Activated CD4-positive, alpha-beta T cell treated with anti-CD3 and anti-CD28 coated beads, Interleukin-2, amount 10 ng/mL, durations not matched to agents 24 days and 14 days (primary cell): ENCODE measurements at regions not wholly inside any gene's neighbourhood (a gene's known extent, or its start where the extent isn't known, plus 50 kb on each side); places are given as distances from the start of the nearest gene placed in this dataset.

Experiments
- DNase-seq: peaks from one replicate; pipeline ENCODE4 v3.0.0; 2022
- H3K27ac Mint-ChIP-seq: one replicate; pipeline ENCODE4 v1.8.0; 2022; ENCODE audit warnings: mild to moderate bottlenecking, mixed read lengths
- H3K27me3 Mint-ChIP-seq: one replicate; pipeline ENCODE4 v1.8.0; 2022; ENCODE audit warnings: mixed read lengths
- H3K36me3 Mint-ChIP-seq: one replicate; pipeline ENCODE4 v1.8.0; 2022; ENCODE audit warnings: low read depth, mild to moderate bottlenecking, mixed read lengths
- H3K4me1 Mint-ChIP-seq: one replicate; pipeline ENCODE4 v1.8.0; 2021; ENCODE audit warnings: mixed read lengths
- H3K4me3 Mint-ChIP-seq: one replicate; pipeline ENCODE4 v1.8.0; 2022; ENCODE audit warnings: mild to moderate bottlenecking, moderate library complexity, mixed read lengths
- H3K9me3 Mint-ChIP-seq: one replicate; pipeline ENCODE4 v1.8.0; 2021; ENCODE audit warnings: mixed read lengths
- intact Hi-C: fragments of 100-400 bp; cut with micrococcal nuclease; formaldehyde crosslinking; loops from one replicate; pipeline ENCODE4 v1.15.1; 2023

GRCh38 chr18:78138983-78139496 lies 840.6 kb upstream of the SALL3 start:
- H3K27ac Mint-ChIP-seq: no peak overlapping the region
- intact Hi-C loops: no loop called here
- peak; percentile 22 for DNase-seq
- H3K4me1 Mint-ChIP-seq: no peaks in the 10 kb centered on the region
- H3K9me3 Mint-ChIP-seq: no peaks in the 10 kb centered on the region
- H3K27me3 Mint-ChIP-seq: no peaks in the 10 kb centered on the region
- no peaks in the 10 kb centered on the region for H3K36me3 Mint-ChIP-seq
- H3K4me3 Mint-ChIP-seq: no peak overlapping the region

GRCh38 chr18:78140294-78140693 lies 839.3 kb upstream of the SALL3 start:
- no peak overlapping the region for H3K27ac Mint-ChIP-seq
- H3K9me3 Mint-ChIP-seq: no peaks in the 10 kb centered on the region
- intact Hi-C loops: no loop called here
- DNase-seq: no peak
- H3K4me3 Mint-ChIP-seq: no peak overlapping the region
- H3K36me3 Mint-ChIP-seq: no peaks in the 10 kb centered on the region
- H3K27me3 Mint-ChIP-seq: no peaks in the 10 kb centered on the region
- H3K4me1 Mint-ChIP-seq: no peaks in the 10 kb centered on the region

DNA sequence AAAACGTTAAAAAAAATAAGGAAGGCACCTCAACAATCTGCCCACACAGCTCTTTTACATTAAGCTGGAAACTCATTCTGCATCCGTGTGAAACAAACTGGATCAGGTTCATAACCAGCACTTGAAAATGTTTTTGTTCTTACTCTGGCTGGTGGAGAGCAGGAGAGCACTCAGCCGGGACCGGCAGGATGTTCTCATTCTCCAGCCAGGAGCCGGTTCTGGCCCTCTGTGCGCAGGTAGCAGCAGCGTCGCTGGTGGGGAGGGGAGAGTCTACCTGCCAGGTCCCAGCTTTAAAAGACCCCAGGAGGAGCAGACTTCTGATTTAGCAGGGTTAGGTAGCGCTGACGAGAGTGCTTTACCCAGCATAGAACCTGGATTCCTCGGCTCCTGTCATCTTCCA lies 834.9 kb upstream of the SALL3 start:
- Mint-ChIP-seq H3K4me1 (no peaks in the 10 kb centered on the region), H3K4me3 (no peak overlapping the region), H3K27ac (no peak overlapping the region), H3K27me3 (no peaks in the 10 kb centered on the region), H3K36me3 (no peaks in the 10 kb centered on the region), H3K9me3 (no peaks in the 10 kb centered on the region)
- intact Hi-C loops: no loop called here
- no peak for DNase-seq

- Mint-ChIP-seq H3K4me1 (no peaks in the 10 kb centered on the region), H3K9me3 (no peaks in the 10 kb centered on the region), H3K4me3 (no peak overlapping the region), H3K27me3 (no peaks in the 10 kb centered on the region), H3K36me3 (no peaks in the 10 kb centered on the region), H3K27ac (no peak overlapping the region)
- no peak for DNase-seq
- intact Hi-C loops: no loop called here
Measured at GRCh38 chr18:78145096-78145495, 834.5 kb upstream of the SALL3 start.

DNA sequence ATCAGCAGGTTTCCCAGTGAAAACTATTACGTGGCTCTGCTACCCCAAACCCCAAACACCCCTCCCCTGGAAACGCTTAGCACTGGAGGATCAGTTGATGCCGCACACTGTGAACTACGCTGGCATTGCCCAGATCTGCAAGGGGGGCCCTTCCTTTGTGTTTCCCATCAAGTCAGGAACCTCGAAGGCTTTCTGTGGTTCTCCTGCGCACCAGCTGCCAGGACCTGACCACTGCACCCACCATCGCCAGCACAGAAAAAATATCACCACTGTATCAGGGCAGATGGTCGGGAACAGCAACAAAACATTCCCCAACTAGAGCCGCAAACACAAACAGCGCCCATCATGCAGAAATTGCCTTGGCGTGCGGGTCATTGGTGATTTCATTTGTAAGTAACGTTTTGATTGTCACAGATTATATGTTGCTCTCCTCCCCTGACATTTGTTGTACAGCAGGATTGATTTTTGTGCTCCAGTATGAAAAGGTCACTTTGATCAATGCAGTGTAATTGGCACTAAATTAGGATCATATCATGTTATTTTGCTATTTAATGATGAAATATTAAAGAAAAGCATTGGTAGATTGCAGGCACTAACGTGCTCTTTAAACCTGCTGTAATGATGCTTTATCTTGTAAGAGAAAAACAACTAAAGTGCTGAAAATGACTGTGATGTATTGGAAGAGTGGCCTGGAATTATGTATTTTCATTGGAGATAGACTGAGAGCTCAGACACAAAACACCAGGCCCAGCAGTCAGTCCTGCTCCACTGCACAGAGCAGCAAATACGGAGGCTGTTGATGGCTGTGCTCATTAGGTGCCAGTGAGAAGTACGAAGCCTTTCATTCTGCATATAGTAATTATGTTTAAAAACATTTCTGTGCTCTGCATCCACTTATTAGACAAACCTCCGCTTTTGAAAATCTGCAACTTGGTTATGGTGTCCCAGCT lies 833.2 kb upstream of the SALL3 start:
- Mint-ChIP-seq H3K27ac (no peak overlapping the region), H3K36me3 (no peaks in the 10 kb centered on the region), H3K27me3 (no peaks in the 10 kb centered on the region), H3K4me1 (no peaks in the 10 kb centered on the region), H3K9me3 (no peaks in the 10 kb centered on the region), H3K4me3 (no peak overlapping the region)
- DNase-seq: no peak
- intact Hi-C loops: no loop called here

DNA sequence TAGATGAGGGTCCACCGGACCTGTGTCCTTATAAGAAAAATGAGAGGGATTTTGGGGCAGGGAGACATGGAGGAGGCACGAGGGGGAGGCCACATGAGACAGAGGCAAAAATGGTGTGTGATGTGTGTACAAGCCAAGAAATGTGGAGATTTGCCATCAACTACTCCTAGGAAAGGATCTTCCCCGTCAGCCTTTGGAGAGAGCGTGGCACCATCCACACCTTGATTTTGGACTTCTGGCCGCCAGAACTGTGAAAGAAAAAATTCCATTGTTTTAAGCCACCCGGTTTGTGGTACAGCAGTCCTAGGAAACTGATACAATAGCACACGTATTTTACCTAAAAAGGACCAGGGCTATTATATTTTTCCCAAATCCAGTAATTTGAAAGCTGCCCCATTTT lies 829.0 kb upstream of the SALL3 start:
- Mint-ChIP-seq H3K4me3 (no peak overlapping the region), H3K27ac (no peak overlapping the region), H3K4me1 (no peaks in the 10 kb centered on the region), H3K36me3 (no peaks in the 10 kb centered on the region), H3K27me3 (no peaks in the 10 kb centered on the region), H3K9me3 (no peaks in the 10 kb centered on the region)
- no peak for DNase-seq
- intact Hi-C loops: no loop called here

DNA sequence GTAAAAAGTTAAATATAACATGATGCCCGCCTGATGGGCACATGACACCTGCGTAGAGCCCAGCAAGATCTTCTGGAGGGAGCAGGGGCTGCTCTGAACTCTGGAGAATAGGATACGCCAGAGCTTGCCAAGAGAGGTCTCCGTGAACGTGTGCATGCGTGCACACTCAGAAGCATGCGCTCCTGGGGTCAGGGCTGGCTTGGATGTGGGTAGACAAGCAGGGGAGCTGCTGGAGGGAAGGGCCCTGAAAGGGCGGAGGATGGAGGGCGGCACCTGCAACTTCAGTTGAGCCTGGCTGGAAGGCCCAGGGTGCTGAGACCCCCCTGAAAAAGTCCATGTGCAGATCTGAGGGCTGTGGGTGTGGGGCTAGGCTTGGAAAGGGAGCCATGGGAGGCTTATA lies 828.4 kb upstream of the SALL3 start:
- Mint-ChIP-seq H3K4me3 (no peak overlapping the region), H3K9me3 (no peaks in the 10 kb centered on the region), H3K27me3 (no peaks in the 10 kb centered on the region), H3K4me1 (no peaks in the 10 kb centered on the region), H3K27ac (no peak overlapping the region), H3K36me3 (no peaks in the 10 kb centered on the region)
- DNase-seq: no peak
- intact Hi-C loops: no loop called here

DNA sequence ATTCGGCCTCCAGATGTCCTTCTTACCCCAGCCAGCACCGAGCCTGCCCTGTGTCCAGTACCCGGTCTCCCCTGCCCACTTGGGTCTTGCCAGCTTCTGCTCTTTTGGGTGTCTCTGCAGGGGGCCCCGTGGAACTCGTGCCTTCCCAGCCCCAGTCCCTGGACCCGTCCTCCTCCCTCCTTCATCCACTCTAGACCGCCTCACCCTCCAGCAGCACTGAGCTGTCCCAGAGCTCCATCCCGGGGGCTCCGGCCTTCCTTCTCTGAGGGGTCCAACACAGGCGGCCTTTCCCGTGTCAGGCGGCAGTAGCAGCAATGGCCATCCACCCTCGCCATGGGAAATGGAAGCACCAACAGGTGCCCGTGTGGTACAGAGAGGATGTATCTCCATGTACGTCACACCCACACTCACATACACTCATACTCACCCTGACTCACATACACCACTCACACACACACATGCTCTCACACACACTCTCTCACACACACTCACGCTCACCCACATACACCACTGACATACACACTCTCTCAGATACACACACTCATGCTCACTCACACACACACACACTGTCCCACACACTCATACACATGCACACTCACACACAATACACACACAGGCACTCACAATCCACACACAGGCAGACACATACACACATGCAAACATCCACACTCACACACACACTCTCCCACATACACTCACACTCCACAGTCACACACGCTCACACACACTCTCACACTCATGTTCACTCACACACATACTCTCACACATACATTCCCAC lies 827.5 kb upstream of the SALL3 start:
- no peak for DNase-seq
- Mint-ChIP-seq H3K4me1 (no peaks in the 10 kb centered on the region), H3K4me3 (no peak overlapping the region), H3K36me3 (no peaks in the 10 kb centered on the region), H3K9me3 (no peaks in the 10 kb centered on the region), H3K27ac (no peak overlapping the region), H3K27me3 (no peaks in the 10 kb centered on the region)
- intact Hi-C loops: no loop called here

DNA sequence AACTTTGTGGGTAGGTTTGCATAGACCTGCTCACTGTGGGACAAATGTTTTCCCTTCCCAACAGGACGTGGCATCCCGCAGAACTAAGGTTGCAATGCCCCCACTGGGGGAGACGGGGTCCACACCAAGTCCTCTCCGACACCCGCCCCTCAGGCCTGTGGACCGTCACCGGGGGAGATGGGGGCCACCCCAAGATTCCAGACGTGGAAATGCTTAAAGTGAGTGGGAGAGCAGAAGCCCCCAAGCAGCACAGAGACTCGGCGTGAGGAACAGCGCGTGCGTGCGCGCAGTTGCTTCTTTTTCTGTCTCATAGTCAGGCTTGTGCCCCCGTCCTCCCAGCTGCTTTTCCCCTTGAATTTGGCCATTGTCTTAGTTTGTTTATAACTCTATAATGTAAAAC lies 826.3 kb upstream of the SALL3 start:
- no peaks in the 10 kb centered on the region for H3K9me3 Mint-ChIP-seq
- H3K4me1 Mint-ChIP-seq: no peaks in the 10 kb centered on the region
- no peak for DNase-seq
- no peaks in the 10 kb centered on the region for H3K36me3 Mint-ChIP-seq
- no peak overlapping the region for H3K4me3 Mint-ChIP-seq
- no peak overlapping the region for H3K27ac Mint-ChIP-seq
- intact Hi-C loops: no loop called here
- no peaks in the 10 kb centered on the region for H3K27me3 Mint-ChIP-seq

DNA sequence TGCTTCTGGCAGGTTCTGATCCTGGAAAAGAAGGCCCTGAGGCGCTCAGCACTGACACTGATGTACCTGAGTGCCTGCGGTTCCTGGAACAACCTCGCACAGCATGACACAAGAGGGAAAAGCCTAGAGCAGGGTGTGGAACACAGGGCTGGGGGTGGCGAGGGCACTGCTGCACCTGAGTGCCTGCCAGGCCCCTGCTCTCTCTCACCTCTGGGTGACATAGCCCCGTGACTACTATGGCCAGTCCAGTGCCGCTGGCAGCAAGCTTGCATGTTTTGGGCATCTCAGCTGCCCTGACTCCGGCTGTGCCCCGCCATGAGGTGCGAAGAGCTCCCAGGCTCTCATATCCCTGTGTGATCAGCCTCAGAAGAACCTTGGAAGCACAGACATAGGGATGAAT lies 825.2 kb upstream of the SALL3 start:
- H3K36me3 Mint-ChIP-seq: no peaks in the 10 kb centered on the region
- H3K27ac Mint-ChIP-seq: no peak overlapping the region
- intact Hi-C loops: no loop called here
- DNase-seq: no peak
- no peaks in the 10 kb centered on the region for H3K4me1 Mint-ChIP-seq
- no peaks in the 10 kb centered on the region for H3K9me3 Mint-ChIP-seq
- no peak overlapping the region for H3K4me3 Mint-ChIP-seq
- H3K27me3 Mint-ChIP-seq: no peaks in the 10 kb centered on the region

GRCh38 chr18:78154853-78155252 lies 824.8 kb upstream of the SALL3 start:
- Mint-ChIP-seq H3K4me1 (no peaks in the 10 kb centered on the region), H3K4me3 (no peak overlapping the region), H3K27ac (no peak overlapping the region), H3K36me3 (no peaks in the 10 kb centered on the region), H3K27me3 (no peaks in the 10 kb centered on the region), H3K9me3 (no peaks in the 10 kb centered on the region)
- intact Hi-C loops: no loop called here
- no peak for DNase-seq

DNA sequence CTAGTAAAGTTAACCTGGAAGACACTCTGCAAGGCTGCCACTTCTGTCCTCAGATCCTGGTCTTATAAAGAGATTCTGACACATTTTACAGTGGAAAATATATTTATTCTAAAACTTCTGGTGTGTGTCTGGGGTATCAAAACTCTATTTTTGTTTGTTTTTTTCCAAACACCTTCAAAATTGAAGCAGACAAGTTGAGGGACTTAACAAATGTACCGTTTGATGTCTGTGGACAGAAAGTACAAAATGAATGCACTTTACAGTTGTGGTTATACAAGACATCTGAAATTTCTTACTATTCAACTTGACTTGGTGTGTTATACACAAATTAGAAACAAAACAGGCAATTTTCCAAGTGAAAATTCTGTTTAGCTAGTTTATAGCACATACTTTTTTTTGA lies 823.2 kb upstream of the SALL3 start:
- Mint-ChIP-seq H3K4me1 (no peaks in the 10 kb centered on the region), H3K27me3 (no peaks in the 10 kb centered on the region), H3K27ac (no peak overlapping the region), H3K4me3 (no peak overlapping the region), H3K9me3 (no peaks in the 10 kb centered on the region), H3K36me3 (no peaks in the 10 kb centered on the region)
- DNase-seq: no peak
- intact Hi-C loops: no loop called here

GRCh38 chr18:78158943-78159342 lies 820.7 kb upstream of the SALL3 start:
- Mint-ChIP-seq H3K9me3 (no peaks in the 10 kb centered on the region), H3K27ac (no peak overlapping the region), H3K4me3 (no peak overlapping the region), H3K36me3 (no peaks in the 10 kb centered on the region), H3K4me1 (no peaks in the 10 kb centered on the region), H3K27me3 (no peaks in the 10 kb centered on the region)
- DNase-seq: no peak
- intact Hi-C loops: no loop called here

GRCh38 chr18:78159397-78159796 lies 820.2 kb upstream of the SALL3 start:
- Mint-ChIP-seq H3K4me1 (no peaks in the 10 kb centered on the region), H3K4me3 (no peak overlapping the region), H3K27ac (no peak overlapping the region), H3K9me3 (no peaks in the 10 kb centered on the region), H3K36me3 (no peaks in the 10 kb centered on the region), H3K27me3 (no peaks in the 10 kb centered on the region)
- no peak for DNase-seq
- intact Hi-C loops: no loop called here
